HS-27A (cell line): ENCODE measurements at regions not wholly inside any gene's neighbourhood (a gene's known extent, or its start where the extent isn't known, plus 50 kb on each side); places are given as distances from the start of the nearest gene placed in this dataset.

Experiments
- DNase-seq: peaks from one replicate; pipeline ENCODE4 v3.0.0-alpha.2; 2012; ENCODE audit warnings: low read depth, missing footprints

- DNase-seq, result no peak
Observed at GRCh38 chr2:172329774-172330671, 97.4 kb upstream of the ITGA6 start.

GRCh38 chr2:172332507-172332906, 94.9 kb upstream of the ITGA6 start:
- no peak for DNase-seq

DNA sequence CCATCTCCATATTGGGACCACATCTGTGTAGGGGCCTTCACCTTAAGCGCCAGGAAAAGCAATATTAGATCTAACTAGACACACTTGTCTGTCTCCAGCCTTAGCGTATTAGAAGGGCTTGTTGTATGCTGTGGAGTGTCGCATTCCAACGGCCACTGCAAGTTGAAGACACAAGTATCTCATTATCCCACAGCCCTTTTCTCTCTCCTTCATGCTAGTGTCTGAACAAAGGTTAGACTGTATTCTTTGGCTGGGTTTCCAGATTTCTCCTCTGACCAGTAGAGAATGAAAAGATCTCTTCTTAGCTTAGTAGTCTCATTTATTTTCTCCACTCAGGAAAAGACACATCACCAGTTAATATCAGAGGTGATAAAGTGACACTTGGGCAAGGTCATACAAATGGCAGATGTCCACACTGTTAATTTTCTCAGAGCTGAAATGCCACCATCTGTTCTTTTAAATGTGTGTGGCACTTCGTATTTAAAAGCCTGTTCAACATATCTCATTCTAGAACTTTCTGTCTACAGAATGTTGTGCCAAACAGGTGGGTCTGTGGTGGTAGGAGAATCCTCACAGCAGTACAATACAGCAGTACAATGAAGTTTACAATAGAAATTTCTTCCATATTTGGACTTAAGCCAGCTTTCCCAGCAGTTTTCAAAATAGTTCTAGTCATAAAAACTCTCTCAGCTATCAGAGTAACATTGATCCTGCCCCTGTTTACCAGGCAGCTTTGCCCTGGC, 94.0 kb upstream of the ITGA6 start:
- no peak for DNase-seq

- no peak for DNase-seq
Observed at GRCh38 chr2:172333978-172334330, 93.4 kb upstream of the ITGA6 start.

DNA sequence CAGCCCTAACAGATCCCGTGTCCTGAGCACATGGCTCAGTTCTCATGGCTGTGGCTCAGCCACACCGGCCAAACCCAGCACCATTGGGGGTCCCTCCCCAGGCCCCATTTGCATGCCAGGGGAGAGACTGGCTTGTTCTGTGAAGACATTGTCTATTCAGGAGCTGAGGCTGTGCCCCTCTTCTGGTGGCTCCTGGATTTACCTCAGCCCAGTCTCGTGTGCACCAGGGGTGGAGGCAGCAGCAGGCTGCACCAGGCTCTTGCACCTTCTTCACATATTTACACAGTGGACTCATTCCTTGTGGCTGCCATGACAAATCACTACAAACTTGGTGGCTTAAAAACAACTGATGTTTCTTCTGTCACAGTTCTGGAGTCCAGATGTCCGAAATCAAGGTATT, 92.4 kb upstream of the ITGA6 start:
- no peak for DNase-seq

DNA sequence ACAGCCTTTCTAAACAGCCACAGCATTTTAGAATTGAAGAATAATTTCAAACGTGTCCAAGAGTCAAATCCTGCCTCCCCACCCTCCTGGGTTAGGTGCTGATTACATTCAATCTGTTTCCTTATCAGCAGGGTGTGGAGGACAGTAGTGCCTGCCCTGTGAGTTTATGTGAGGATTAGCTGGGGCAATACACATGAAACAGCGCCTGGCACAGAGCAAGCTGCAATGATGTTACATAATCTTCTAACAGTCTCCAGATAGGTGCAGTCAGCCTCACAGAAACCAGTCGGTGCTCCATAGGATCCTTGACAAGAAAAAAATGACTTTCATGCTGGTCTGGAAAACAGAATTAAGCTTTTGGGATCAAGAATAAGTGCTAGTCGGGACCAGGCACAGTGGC, 91.7 kb upstream of the ITGA6 start:
- DNase-seq, result no peak

DNA sequence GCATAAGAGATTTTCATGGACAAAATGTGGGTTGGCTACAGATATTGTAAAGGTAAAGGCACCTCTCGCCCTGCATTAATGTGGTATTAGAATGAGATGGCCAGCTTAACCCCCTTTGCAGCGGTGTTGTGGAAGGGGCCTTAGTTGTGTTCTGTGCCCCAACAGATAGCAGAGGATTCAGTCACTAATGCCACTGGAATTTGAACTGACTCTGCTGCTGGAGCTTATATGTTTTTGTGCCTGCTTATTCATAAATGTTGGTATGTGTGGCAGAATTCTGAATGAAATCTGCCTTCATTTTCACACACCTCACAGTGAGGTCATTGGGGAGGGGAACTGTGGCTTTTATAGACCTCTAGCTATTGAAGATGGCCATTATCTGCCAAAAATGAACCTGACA, 90.7 kb upstream of the ITGA6 start:
- DNase-seq, result no peak

DNA sequence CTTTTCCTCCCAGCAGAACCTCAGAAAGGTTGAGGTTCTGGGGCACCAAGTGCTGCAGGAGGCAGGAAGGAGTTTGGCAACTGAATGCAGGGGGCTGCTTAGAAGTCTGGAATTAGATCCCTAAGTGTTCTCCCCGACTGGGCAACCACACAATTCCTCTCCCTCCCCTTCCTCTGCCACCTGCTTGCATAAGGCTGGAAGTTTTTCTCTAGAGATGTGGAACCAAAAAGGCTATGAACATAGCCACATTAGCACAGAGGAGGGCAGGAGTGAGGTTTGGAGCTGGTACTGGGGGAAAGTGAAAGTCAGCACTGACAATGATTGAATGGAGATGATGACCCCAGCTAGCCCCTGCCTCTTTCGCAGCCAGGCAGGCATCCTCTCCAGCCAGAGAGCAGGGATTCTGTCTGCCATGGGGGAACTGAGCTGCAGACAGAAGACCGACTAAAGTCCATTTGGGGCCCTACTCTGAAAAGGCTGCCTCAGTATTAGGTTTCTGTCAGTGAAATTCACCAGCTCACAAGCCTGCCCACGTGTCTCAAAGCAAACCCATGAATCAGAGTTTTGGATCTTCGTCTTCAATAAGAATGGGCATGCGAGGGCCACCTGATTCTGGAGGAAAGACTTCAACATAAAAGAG, 87.9 kb upstream of the ITGA6 start:
- DNase-seq, result no peak

DNA sequence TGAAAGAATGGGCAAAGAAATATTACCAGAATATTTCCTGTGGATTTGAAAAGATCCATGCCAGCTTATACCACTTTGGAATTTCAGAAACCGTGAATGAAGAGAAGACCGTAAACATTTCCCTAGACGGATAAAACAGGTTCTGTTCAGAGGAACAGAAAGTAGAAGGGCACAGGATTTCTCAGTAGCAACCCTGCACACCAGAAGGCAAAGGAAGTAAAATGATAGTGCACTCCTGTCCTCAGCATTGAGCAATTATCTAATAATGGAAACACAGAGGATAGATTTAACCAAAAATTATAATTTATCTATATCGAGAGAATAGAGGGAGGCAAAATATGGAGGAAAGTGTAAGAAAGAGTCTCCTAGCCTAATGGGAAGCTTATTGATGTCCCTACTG, 87.0 kb upstream of the ITGA6 start:
- no peak for DNase-seq

- no peak for DNase-seq
Observed at GRCh38 chr2:172342078-172342477, 85.3 kb upstream of the ITGA6 start.

DNA sequence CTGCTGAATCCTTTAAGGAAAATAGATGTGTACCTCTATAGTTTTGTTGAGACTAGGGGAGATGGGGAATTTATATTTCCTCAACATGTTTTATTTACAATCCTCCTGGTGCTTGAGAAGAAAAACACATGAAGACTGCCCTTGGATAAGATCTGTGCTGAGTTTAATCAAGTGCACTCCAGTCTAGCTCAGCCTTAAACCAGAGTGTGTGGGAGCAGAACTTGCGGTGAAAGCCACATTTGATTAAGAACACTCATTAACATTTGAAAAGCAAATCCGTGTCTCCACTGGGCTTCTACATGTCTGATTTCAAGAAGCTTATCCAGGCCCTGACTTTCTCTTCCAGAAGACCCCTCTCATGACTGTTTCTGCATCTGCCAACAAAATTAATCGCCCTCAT, 84.8 kb upstream of the ITGA6 start:
- no peak for DNase-seq

GRCh38 chr2:172344159-172344558, 83.2 kb upstream of the ITGA6 start:
- DNase-seq, result no peak

- DNase-seq, result no peak
Observed at GRCh38 chr2:172345956-172346555, 81.3 kb upstream of the ITGA6 start.

DNA sequence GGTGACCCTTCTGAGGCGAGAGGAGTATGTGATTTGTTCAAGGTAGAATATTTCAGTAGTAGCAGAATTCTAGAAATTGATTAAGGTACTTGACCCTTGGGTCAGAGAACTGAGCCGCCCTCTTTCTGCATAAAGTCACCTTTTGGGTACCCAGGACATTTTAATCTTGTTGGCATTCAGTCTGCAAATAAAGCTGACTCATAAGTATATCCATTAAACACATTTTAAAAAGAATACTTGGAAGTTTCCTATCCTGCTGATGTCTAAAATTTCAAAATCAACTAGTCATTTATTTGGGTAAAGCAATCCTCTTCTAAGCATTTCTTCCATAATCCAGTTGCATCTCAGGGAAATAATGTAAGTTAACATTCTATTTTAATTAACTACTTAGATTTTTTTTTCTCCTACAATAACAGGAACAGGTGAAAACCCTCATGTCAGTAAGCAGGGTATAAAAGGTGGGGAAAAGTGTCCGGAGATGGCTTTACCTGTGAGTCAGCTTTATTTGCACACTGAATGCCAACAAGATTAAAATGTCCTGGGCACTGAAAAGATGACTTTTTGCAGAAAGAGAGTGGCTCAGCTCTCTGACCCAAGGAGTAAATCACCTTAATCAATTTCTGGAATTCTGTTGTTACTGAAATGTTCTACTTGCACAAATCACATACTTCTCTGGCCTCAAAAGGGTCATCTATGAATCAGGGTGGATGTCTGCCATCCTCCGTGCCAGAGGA, 78.7 kb upstream of the ITGA6 start:
- no peak for DNase-seq

DNA sequence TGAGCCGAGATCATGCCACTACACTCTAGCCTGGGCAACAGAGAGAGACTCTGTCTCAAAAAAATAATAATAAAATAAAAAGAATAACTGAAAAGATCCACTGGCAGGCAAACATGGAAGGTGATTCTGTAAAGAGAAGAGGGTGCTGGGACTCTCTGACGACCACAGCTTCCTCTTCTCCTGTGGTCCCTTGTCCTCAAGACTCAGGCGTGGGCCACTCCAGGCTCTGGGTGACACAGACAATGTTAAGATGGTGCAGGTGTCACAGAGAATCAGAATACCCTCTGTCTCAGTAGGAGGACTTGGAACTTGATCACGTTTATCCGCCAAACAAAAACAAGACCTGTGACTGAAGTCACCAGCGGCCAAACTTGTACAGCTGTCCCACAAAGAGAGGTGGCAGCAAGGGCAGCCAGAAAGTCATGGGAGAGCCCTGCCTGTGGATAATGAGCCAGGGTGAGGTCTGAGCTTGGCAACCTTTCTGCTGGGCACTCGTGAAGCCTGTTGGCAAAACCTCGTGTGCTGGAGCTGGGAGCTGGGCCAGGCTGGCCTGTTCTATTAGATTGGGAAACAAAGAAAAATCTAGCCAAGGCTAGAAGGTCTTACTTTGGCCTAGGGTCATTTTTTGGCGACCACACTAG, 76.4 kb upstream of the ITGA6 start:
- DNase-seq, result no peak

DNA sequence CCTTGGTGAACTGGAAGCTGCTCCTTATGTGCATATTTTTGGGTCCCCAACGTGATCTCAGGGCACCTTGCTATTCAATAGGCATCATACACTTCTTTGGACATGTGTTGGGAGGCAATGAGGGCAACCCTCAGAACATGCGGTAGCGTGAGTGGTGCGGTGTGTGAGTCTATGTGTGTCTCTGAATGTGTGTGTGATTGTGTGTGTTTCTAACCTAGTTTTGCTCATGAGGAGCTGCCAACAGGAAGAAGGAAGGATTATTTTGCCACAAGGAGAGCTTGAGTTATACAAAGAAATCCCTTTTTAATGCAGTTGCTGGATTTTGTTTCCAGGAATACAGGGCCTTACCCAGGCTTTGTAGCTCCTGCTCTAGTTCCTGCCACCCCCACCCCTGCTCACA, 75.8 kb upstream of the ITGA6 start:
- no peak for DNase-seq

GRCh38 chr2:172354347-172354746, 73.0 kb upstream of the ITGA6 start:
- DNase-seq, result no peak

- no peak for DNase-seq
Observed at GRCh38 chr2:172357442-172357841, 69.9 kb upstream of the ITGA6 start.

GRCh38 chr2:172358691-172359556, 68.5 kb upstream of the ITGA6 start:
- no peak for DNase-seq

DNA sequence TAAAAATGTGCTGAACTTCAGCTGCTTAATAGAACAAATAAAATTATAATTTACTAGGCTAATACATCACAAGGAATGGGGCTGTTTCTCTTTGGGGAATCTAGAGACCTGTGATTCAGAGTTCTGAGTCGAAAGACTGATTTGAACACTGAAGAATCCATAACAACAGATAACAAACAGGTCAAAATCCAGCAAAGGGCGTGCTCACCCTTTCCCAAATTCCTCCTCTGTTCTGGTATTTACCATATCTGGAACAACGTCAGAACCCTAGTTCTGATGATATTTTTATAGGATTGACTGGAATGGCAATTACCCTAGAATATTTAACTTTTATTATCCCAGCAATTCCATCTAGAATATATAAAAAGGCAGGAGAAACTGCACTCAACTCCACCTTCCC, 66.0 kb upstream of the ITGA6 start:
- no peak for DNase-seq
